ENCODE measurements at regions not wholly inside any gene's neighbourhood (a gene's known extent, or its start where the extent isn't known, plus 50 kb on each side); places are given as distances from the start of the nearest gene placed in this dataset.

- Histone ChIP-seq H3K9me2 (no peaks in the 10 kb centered on the region), H3K4me1 (ENCODE audit: control insufficient read depth in 1 of 2, insufficient read depth in 2 of 2, low read depth in 1 of 2, low read length in 1 of 2) (peaks cover 0 to 38% of the 10 kb centered on the region in 2 experiments; a peak in 3 of 4 replicates), H4K20me1 (ENCODE audit: insufficient read depth) (no peaks in the 10 kb centered on the region), H2AFZ (ENCODE audit: low read depth) (no peak overlapping the region), H3K9me3 (peaks cover 25% of the 10 kb centered on the region), H3K79me2 (ENCODE audit: insufficient read depth) (0 out of 2 replicates have a peak, but pooled peaks cover 6% of the 10 kb centered on the region), H3K27ac (ENCODE audit: low read depth in 2 of 2, low read length in 1 of 2) (peak overlapping the region; percentile 83 to 100; a peak in 3 of 4 replicates), H3K4me2 (peak overlapping the region; percentile 54), H3K4me3 (ENCODE audit: low read depth in 2 of 2, low read length in 1 of 2) (no peak overlapping the region), H3K27me3 (ENCODE audit: insufficient read depth) (no peaks in the 10 kb centered on the region), H3K36me3 (replicated peaks in 1 of 2; ENCODE audit: control insufficient read depth in 1 of 2, insufficient read depth in 2 of 2, low read length in 1 of 2) (peaks cover 0 to 31% of the 10 kb centered on the region in 2 experiments), H3F3A (replicated peaks; ENCODE audit: insufficient read depth) (peaks cover 67% of the 10 kb centered on the region), H3K9ac (peak overlapping the region; percentile 71)
- WGBS (ENCODE audit: low lambda C conversion rate): 21% methylated on average over 3 of the region's 3 CpGs
- ChIA-PET CTCF (interaction anchor here (1.8 kb wide), 1 partner anchor 20 kb away, joined by 9 read pairs; no protein-coding TSS in a partner anchor), POLR2A (no interaction called here)
- no peak for DNase-seq
- TF ChIP-seq RXRA (IDR thresholded peaks at IDR 0.05; ENCODE audit: borderline replicate concordance, low read depth) (no peak), CTCF (IDR thresholded peaks at IDR 0.05) (no peak), MXI1 (IDR thresholded peaks at IDR 0.05; ENCODE audit: low read depth, low read length) (no peak)
Observed at GRCh38 chr12:65536351-65536750, 257.9 kb downstream of the MSRB3 start.

- DNase-seq: no peak
- no peaks in the 10 kb centered on the region for H3K79me2 ChIP-seq (ENCODE audit: insufficient read depth)
- H3K9me3 ChIP-seq: peaks cover 28% of the 10 kb centered on the region
- TF ChIP-seq NFIC (IDR thresholded peaks at IDR 0.05; ENCODE audit: borderline replicate concordance): peak; percentile 97
- TF ChIP-seq CHD2 (IDR thresholded peaks at IDR 0.05; ENCODE audit: low read length, partially characterized antibody): no peak
- TF ChIP-seq MXI1 (IDR thresholded peaks at IDR 0.05; ENCODE audit: low read depth, low read length): no peak
- 0 out of 2 replicates have a peak, but pooled peaks have one; percentile 8 for TF ChIP-seq YY1 (IDR thresholded peaks at IDR 0.05; ENCODE audit: low read depth)
- TF ChIP-seq TAF1 (IDR thresholded peaks at IDR 0.05; ENCODE audit: borderline replicate concordance, low read depth, low read length): no peak
- TF ChIP-seq GABPA (IDR thresholded peaks at IDR 0.05; ENCODE audit: low read depth): no peak
- TF ChIP-seq TCF12 (IDR thresholded peaks at IDR 0.05): peak; percentile 97
- peak; percentile 84 for TF ChIP-seq RXRA (IDR thresholded peaks at IDR 0.05; ENCODE audit: borderline replicate concordance, low read depth)
- TF ChIP-seq EP300 (IDR thresholded peaks at IDR 0.05; ENCODE audit: borderline replicate concordance in 1 of 2, low read depth in 1 of 2, low read length in 1 of 2): peak; percentile 73 to 93; a peak in 3 of 4 replicates
- TF ChIP-seq SIN3A (IDR thresholded peaks at IDR 0.05; ENCODE audit: borderline replicate concordance, low read depth, low read length): peak; percentile 63
- peak; percentile 37; the same call in 1 of the 2 replicates for TF ChIP-seq ELF1 (IDR thresholded peaks at IDR 0.05)
- peak; percentile 81; the same call in 1 of the 2 replicates for TF ChIP-seq POLR2AphosphoS5 (IDR thresholded peaks at IDR 0.05; ENCODE audit: low read depth, low read length)
- peak; percentile 93 for TF ChIP-seq FOSL2 (IDR thresholded peaks at IDR 0.05; ENCODE audit: borderline replicate concordance, low read depth)
- peak; percentile 95 for TF ChIP-seq TEAD4 (IDR thresholded peaks at IDR 0.05; ENCODE audit: borderline replicate concordance, insufficient read depth)
- TF ChIP-seq ZBTB33 (IDR thresholded peaks at IDR 0.05; ENCODE audit: borderline replicate concordance, low read depth): 0 out of 2 replicates have a peak, but pooled peaks have one; percentile 43
- TF ChIP-seq MEF2A (IDR thresholded peaks at IDR 0.05; ENCODE audit: borderline replicate concordance, low read depth): peak; percentile 81; the same call in 1 of the 2 replicates
- TF ChIP-seq FOXM1 (IDR thresholded peaks at IDR 0.05; ENCODE audit: low read depth): peak; percentile 83; the same call in 1 of the 2 replicates
- peak; percentile 92 for TF ChIP-seq PBX3 (IDR thresholded peaks at IDR 0.05)
- TF ChIP-seq JUND (IDR thresholded peaks at IDR 0.05): peak; percentile 97
- H3K4me2 ChIP-seq: peak overlapping the region; percentile 35
- ChIA-PET CTCF (interaction anchor here (1.8 kb wide), 1 partner anchor 20 kb away, joined by 9 read pairs; no protein-coding TSS in a partner anchor), POLR2A (no interaction called here)
- H3K27ac ChIP-seq (ENCODE audit: low read depth in 2 of 2, low read length in 1 of 2): peak overlapping the region; percentile 83 to 100
- H3K27me3 ChIP-seq (ENCODE audit: insufficient read depth): no peaks in the 10 kb centered on the region
- H3K4me3 ChIP-seq (ENCODE audit: low read depth in 2 of 2, low read length in 1 of 2): no peak overlapping the region
- peaks cover 0 to 32% of the 10 kb centered on the region in 2 experiments for H3K36me3 ChIP-seq (replicated peaks in 1 of 2; ENCODE audit: control insufficient read depth in 1 of 2, insufficient read depth in 2 of 2, low read length in 1 of 2)
- H3K4me1 ChIP-seq (ENCODE audit: control insufficient read depth in 1 of 2, insufficient read depth in 2 of 2, low read depth in 1 of 2, low read length in 1 of 2): peaks cover 0 to 38% of the 10 kb centered on the region in 2 experiments; a peak in 3 of 4 replicates
- H2AFZ ChIP-seq (ENCODE audit: low read depth): no peak overlapping the region
- H4K20me1 ChIP-seq (ENCODE audit: insufficient read depth): no peaks in the 10 kb centered on the region
- peak overlapping the region; percentile 71 for H3K9ac ChIP-seq
- H3F3A ChIP-seq (replicated peaks; ENCODE audit: insufficient read depth): peaks cover 67% of the 10 kb centered on the region
- WGBS (ENCODE audit: low lambda C conversion rate): 2% methylated on average over 6 of the region's 6 CpGs
- H3K9me2 ChIP-seq: no peaks in the 10 kb centered on the region
Observed at GRCh38 chr12:65536876-65537681, 258.6 kb downstream of the MSRB3 start.

Measured in SK-N-SH (cell line).